ENCODE measurements at regions not wholly inside any gene's neighbourhood (a gene's known extent, or its start where the extent isn't known, plus 50 kb on each side); places are given as distances from the start of the nearest gene placed in this dataset.

- TF ChIP-seq E2F8 (IDR thresholded peaks at IDR 0.05; ENCODE audit: low read depth, partially characterized antibody) (no peak), TBL1XR1 (IDR thresholded peaks at IDR 0.05; ENCODE audit: low read depth, low read length) (no peak; the same call in 1 of the 2 replicates), SMARCA5 (IDR thresholded peaks at IDR 0.05) (0 out of 2 replicates have a peak, but pooled peaks have one; percentile 33), USF2 (IDR thresholded peaks at IDR 0.05; ENCODE audit: borderline replicate concordance, low read depth, low read length) (no peak), ZNF592 (IDR thresholded peaks at IDR 0.05) (no peak), STAT3 (IDR thresholded peaks at IDR 0.05; ENCODE audit: low read depth, low read length) (peak; percentile 77; the same call in 1 of the 2 replicates), ATF2 (IDR thresholded peaks at IDR 0.05; ENCODE audit: low read length) (no peak), YBX1 (IDR thresholded peaks at IDR 0.05) (no peak), ZSCAN29 (IDR thresholded peaks at IDR 0.05) (no peak; the same call in 1 of the 2 replicates), MTA2 (IDR thresholded peaks at IDR 0.05; ENCODE audit: low read depth) (no peak), SREBF1 (IDR thresholded peaks at IDR 0.05; ENCODE audit: low read length) (no peak), ZBTB4 (CRISPR knock-in tag; IDR thresholded peaks at IDR 0.05) (no peak), YY1 (IDR thresholded peaks at IDR 0.05; ENCODE audit: low read depth, low read length) (peak; percentile 55; the same call in 1 of the 2 replicates), ATF3 (IDR thresholded peaks at IDR 0.05; ENCODE audit: borderline replicate concordance, extremely low read depth, low read depth, low read length) (no peak)
These were observed 200.3 kb upstream of the PLEKHG7 start (continued) for GRCh38 chr12:92502417-92503028.

Data from GM12878 (cell line).